HCT116 (cell line): ENCODE measurements at regions not wholly inside any gene's neighbourhood (a gene's known extent, or its start where the extent isn't known, plus 50 kb on each side); places are given as distances from the start of the nearest gene placed in this dataset.

Experiments used
- ATAC-seq: fragments of 200-7000 bp; cut with Tn5 transposase; 2 replicates; pipeline ENCODE4 v1.9.1; 2020; ENCODE audit warnings: mild to moderate bottlenecking, moderate library complexity
- BruUV-seq: library from RNA; stranded (reverse); fragments of 400-500 nt; replicated peaks from 2 replicates; lab custom pipeline; 2021; lab: Mats Ljungman, UMichigan
- CTCF ChIA-PET: fragments of 300-600 bp; sonication (Branson Sonifier 250); formaldehyde crosslinking; loops from one replicate; lab custom pipeline; 2021; ENCODE audit warnings: antibody characterized with exemption; lab: Charles Lee
- POLR2A ChIA-PET: fragments of 300-600, 350-600 bp; sonication (Branson Sonifier 250); formaldehyde crosslinking; loops from one replicate; lab custom pipeline; 2021; ENCODE audit warnings: antibody characterized with exemption; lab: Charles Lee
- RAD21 ChIA-PET, 2 experiments: fragments of 300-600 bp; sonication (Branson Sonifier 250); formaldehyde crosslinking; loops; one replicate each; lab custom pipeline; 2023; ENCODE audit warnings: low total read pairs in 2 of 2; ENCODE audit not compliant: uncharacterized antibody in 2 of 2, unreplicated experiment in 2 of 2, low non-redundant PET in 1 of 2; lab: Charles Lee
- DNase-seq: peaks from one replicate; pipeline ENCODE4 v3.0.0-alpha.2; 2010; ENCODE audit warnings: low read depth, low spot score
- H2AFZ ChIP-seq: fragments of 200-600 bp; shearing (Covaris generic), sonication (generic); 2 replicates; pipeline ENCODE4 v1.6.1; 2017; ENCODE audit warnings: low read depth, mixed run types, mixed read lengths, antibody characterized with exemption, low read length; ENCODE audit not compliant: poor library complexity, severe bottlenecking
- H3K27ac ChIP-seq: 2 replicates; pipeline ENCODE4 v1.5.1; 2012; ENCODE audit warnings: low read depth, low read length
- H3K27me3 ChIP-seq: fragments of 200-600 bp; sonication (generic); 2 replicates; pipeline ENCODE4 v1.6.1; 2016; ENCODE audit warnings: mixed run types, low read length, mixed read lengths; ENCODE audit not compliant: insufficient read depth
- H3K36me3 ChIP-seq, 2 experiments: fragments of 200-500 bp in 1 of 2; fragments of 200-600 bp in 1 of 2; sonication (Bioruptor generic) in 1 of 2; sonication (generic) in 1 of 2; 2 replicates each; pipeline versions ENCODE4 v1.5.1 to v1.6.1; 2014 to 2016; ENCODE audit warnings: low read length in 2 of 2, inconsistent platforms in 1 of 2, mixed read lengths in 1 of 2, mixed run types in 1 of 2; ENCODE audit not compliant: insufficient read depth in 2 of 2, control insufficient read depth in 1 of 2
- H3K4me1 ChIP-seq, 2 experiments: fragments of 200-600 bp in 1 of 2; sonication (generic) in 1 of 2; 2 replicates each; pipeline versions ENCODE4 v1.5.1 to v1.6.1; 2012 to 2017; ENCODE audit warnings: low read length in 2 of 2, inconsistent platforms in 1 of 2, mild to moderate bottlenecking in 1 of 2, mixed read lengths in 1 of 2, mixed run types in 1 of 2, moderate library complexity in 1 of 2; ENCODE audit not compliant: insufficient read depth in 2 of 2, control insufficient read depth in 1 of 2
- H3K4me2 ChIP-seq: fragments of 200-600 bp; sonication (generic); 2 replicates; pipeline ENCODE4 v1.6.1; 2017; ENCODE audit warnings: mixed run types, low read length, mixed read lengths
- H3K4me3 ChIP-seq, 2 experiments: fragments of 200-600 bp in 1 of 2; sonication (generic) in 1 of 2; replicated peaks in 1 of 2; 2 replicates each; pipeline ENCODE4 v1.5.1; 2011 to 2016; ENCODE audit warnings: low read length in 2 of 2, control low read depth in 1 of 2, low read depth in 1 of 2, mild to moderate bottlenecking in 1 of 2, mixed read lengths in 1 of 2, mixed run types in 1 of 2
- H3K79me2 ChIP-seq: fragments of 200-600 bp; sonication (generic); 2 replicates; pipeline ENCODE4 v1.6.1; 2017; ENCODE audit warnings: mild to moderate bottlenecking, mixed run types, low read length, moderate library complexity, mixed read lengths; ENCODE audit not compliant: insufficient read depth
- H3K9ac ChIP-seq: fragments of 200-600 bp; sonication (generic); 2 replicates; pipeline ENCODE4 v1.6.1; 2016; ENCODE audit warnings: low read length, mixed read lengths
- H3K9me2 ChIP-seq: fragments of 200-600 bp; sonication (generic), shearing (Covaris generic); 2 replicates; pipeline ENCODE4 v1.6.1; 2017; ENCODE audit warnings: mixed run types, mild to moderate bottlenecking, moderate library complexity; ENCODE audit not compliant: insufficient read depth
- H3K9me3 ChIP-seq, 2 experiments: fragments of 200-500 bp in 1 of 2; fragments of 200-600 bp in 1 of 2; sonication (Bioruptor generic) in 1 of 2; sonication (generic) in 1 of 2; 2 replicates each; pipeline ENCODE4 v1.6.1; 2014 to 2017; ENCODE audit warnings: low read length in 2 of 2, mixed read lengths in 2 of 2, inconsistent platforms in 1 of 2, low read depth in 1 of 2, mild to moderate bottlenecking in 1 of 2, mixed run types in 1 of 2, moderate library complexity in 1 of 2; ENCODE audit not compliant: control insufficient read depth in 1 of 2, insufficient read depth in 1 of 2
- H4K20me1 ChIP-seq: fragments of 200-600 bp; sonication (generic), shearing (Covaris generic); 2 replicates; pipeline ENCODE4 v1.6.1; 2017; ENCODE audit warnings: mixed run types, mild to moderate bottlenecking, moderate library complexity; ENCODE audit not compliant: insufficient read depth
- CBX3 ChIP-seq: IDR thresholded peaks from 2 replicates; pipeline ENCODE4 v1.6.1; 2012; ENCODE audit warnings: low read depth
- EGR1 ChIP-seq: IDR thresholded peaks from 2 replicates; pipeline ENCODE4 v1.6.1; 2012; ENCODE audit warnings: low read depth
- EZH2phosphoT487 ChIP-seq: fragments of 200-600 bp; IDR thresholded peaks from 2 replicates; pipeline ENCODE4 v1.6.1; 2018; ENCODE audit warnings: antibody characterized with exemption, borderline replicate concordance
- JUND ChIP-seq: IDR thresholded peaks from 2 replicates; pipeline ENCODE4 v1.6.1; 2012
- POLR2AphosphoS5 ChIP-seq: IDR thresholded peaks from 2 replicates; pipeline ENCODE4 v1.6.1; 2011; ENCODE audit warnings: mild to moderate bottlenecking, low read depth, low read length, moderate library complexity
- RAD21 ChIP-seq: IDR thresholded peaks from 2 replicates; pipeline ENCODE4 v1.6.1; 2012; ENCODE audit warnings: low read depth, mild to moderate bottlenecking
- SIN3A ChIP-seq: IDR thresholded peaks from 2 replicates; pipeline ENCODE4 v1.6.1; 2012; ENCODE audit warnings: low read depth
- SRF ChIP-seq: IDR thresholded peaks from 2 replicates; pipeline ENCODE4 v1.6.1; 2012; ENCODE audit warnings: low read depth
- TCF7L2 ChIP-seq: IDR thresholded peaks from 2 replicates; pipeline ENCODE4 v1.7.0; 2011; ENCODE audit warnings: borderline replicate concordance, inconsistent platforms; ENCODE audit not compliant: insufficient read depth, insufficient read length; ENCODE audit errors: extremely low read depth
- YY1 ChIP-seq: IDR thresholded peaks from 2 replicates; pipeline ENCODE4 v1.6.1; 2011; ENCODE audit warnings: low read length, low read depth, moderate library complexity, mild to moderate bottlenecking; ENCODE audit not compliant: insufficient replicate concordance; ENCODE audit errors: extremely low read depth
- ZFX ChIP-seq: fragments of 450-650 bp; IDR thresholded peaks from 2 replicates; pipeline ENCODE4 v1.6.1; 2017
- ZNF274 ChIP-seq: fragments of 200-500 bp; sonication (Bioruptor generic); IDR thresholded peaks from 2 replicates; pipeline ENCODE4 v1.6.1; 2014; ENCODE audit warnings: mild to moderate bottlenecking, low read depth, low read length, inconsistent platforms
- intact Hi-C: fragments of 100-400 bp; cut with micrococcal nuclease; formaldehyde crosslinking; loops from 2 replicates; pipeline ENCODE4 v1.10.0; 2022
- TF ChIP-seq, protein P1 (sequence below): IDR thresholded peaks from 2 replicates; pipeline ENCODE4 v1.6.1; 2011; ENCODE audit warnings: mild to moderate bottlenecking, low read length, moderate library complexity; ENCODE audit not compliant: insufficient replicate concordance; ENCODE audit errors: extremely low read depth
- TF ChIP-seq, protein P2 (sequence below): IDR thresholded peaks from 2 replicates; pipeline ENCODE4 v1.6.1; 2012
- TF ChIP-seq, protein P3 (sequence below): IDR thresholded peaks from 2 replicates; pipeline ENCODE4 v1.6.1; 2012

DNA sequence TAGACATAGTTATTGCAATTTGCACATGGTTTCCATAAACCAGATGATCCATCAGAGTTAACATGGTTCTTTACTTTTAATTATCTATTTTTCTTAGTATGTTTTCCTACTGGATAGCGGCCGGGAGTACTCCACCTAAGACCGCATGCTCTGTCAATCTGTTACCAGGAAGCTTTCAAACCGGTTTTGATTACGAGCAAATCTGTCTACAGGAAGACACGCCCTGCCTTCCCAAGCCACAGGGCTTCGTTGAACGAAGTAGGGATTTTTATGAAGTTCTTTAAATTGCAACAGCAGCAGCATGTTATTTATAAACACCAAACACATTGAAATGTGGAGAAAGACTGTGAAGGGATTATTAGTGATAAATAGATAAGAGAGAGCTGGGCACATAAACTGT, 283.3 kb upstream of the ROBO2 start:
- no peaks in the 10 kb centered on the region for H3K36me3 ChIP-seq
- H2AFZ ChIP-seq, result no peak overlapping the region
- TF ChIP-seq EZH2phosphoT487 (no peak), SIN3A (no peak), POLR2AphosphoS5 (no peak)
- TF ChIP-seq, protein P1, sequence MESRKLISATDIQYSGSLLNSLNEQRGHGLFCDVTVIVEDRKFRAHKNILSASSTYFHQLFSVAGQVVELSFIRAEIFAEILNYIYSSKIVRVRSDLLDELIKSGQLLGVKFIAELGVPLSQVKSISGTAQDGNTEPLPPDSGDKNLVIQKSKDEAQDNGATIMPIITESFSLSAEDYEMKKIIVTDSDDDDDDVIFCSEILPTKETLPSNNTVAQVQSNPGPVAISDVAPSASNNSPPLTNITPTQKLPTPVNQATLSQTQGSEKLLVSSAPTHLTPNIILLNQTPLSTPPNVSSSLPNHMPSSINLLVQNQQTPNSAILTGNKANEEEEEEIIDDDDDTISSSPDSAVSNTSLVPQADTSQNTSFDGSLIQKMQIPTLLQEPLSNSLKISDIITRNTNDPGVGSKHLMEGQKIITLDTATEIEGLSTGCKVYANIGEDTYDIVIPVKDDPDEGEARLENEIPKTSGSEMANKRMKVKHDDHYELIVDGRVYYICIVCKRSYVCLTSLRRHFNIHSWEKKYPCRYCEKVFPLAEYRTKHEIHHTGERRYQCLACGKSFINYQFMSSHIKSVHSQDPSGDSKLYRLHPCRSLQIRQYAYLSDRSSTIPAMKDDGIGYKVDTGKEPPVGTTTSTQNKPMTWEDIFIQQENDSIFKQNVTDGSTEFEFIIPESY, result no peak
- ATAC-seq (no peak), DNase-seq (no peak)
- H3K9me2 ChIP-seq, result no peaks in the 10 kb centered on the region
- ChIA-PET RAD21 (no interaction called here), POLR2A (no interaction called here), CTCF (no interaction called here)
- H3K27ac ChIP-seq, result no peak overlapping the region
- no peak overlapping the region for H3K4me2 ChIP-seq
- BruUV-seq, result no TSS peak
- H3K4me3 ChIP-seq, result no peak overlapping the region
- H3K79me2 ChIP-seq, result no peaks in the 10 kb centered on the region
- no peaks in the 10 kb centered on the region for H3K4me1 ChIP-seq
- peaks cover 12 to 26% of the 10 kb centered on the region in 2 experiments; a peak in 2 of 4 replicates for H3K9me3 ChIP-seq
- no peaks in the 10 kb centered on the region for H3K27me3 ChIP-seq
- H4K20me1 ChIP-seq, result no peaks in the 10 kb centered on the region
- no peak overlapping the region for H3K9ac ChIP-seq
- intact Hi-C loops, result no loop called here

GRCh38 chr3:76760336-76760735, 279.6 kb upstream of the ROBO2 start:
- Histone ChIP-seq H3K27me3 (no peaks in the 10 kb centered on the region), H3K9ac (no peak overlapping the region), H4K20me1 (no peaks in the 10 kb centered on the region), H3K4me3 (no peak overlapping the region), H3K36me3 (no peaks in the 10 kb centered on the region), H3K4me1 (no peaks in the 10 kb centered on the region), H3K9me3 (peaks cover 13 to 21% of the 10 kb centered on the region in 2 experiments; a peak in 2 of 4 replicates), H3K79me2 (no peaks in the 10 kb centered on the region), H3K9me2 (no peaks in the 10 kb centered on the region), H2AFZ (no peak overlapping the region), H3K27ac (no peak overlapping the region), H3K4me2 (no peak overlapping the region)
- ATAC-seq (no peak), DNase-seq (no peak)
- RAD21 ChIA-PET, result no interaction called here
- POLR2A ChIA-PET, result no interaction called here
- intact Hi-C loops, result no loop called here
- BruUV-seq, result no TSS peak
- CTCF ChIA-PET, result no interaction called here
- no peak for TF ChIP-seq YY1
- TF ChIP-seq EGR1, result no peak
- TF ChIP-seq, protein P2, sequence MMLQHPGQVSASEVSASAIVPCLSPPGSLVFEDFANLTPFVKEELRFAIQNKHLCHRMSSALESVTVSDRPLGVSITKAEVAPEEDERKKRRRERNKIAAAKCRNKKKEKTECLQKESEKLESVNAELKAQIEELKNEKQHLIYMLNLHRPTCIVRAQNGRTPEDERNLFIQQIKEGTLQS, result no peak
- TF ChIP-seq, protein P3, sequence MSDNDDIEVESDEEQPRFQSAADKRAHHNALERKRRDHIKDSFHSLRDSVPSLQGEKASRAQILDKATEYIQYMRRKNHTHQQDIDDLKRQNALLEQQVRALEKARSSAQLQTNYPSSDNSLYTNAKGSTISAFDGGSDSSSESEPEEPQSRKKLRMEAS, result no peak
- TF ChIP-seq ZNF274, result no peak
- no peak for TF ChIP-seq ZFX
- TF ChIP-seq, protein P1, result no peak
- TF ChIP-seq CBX3, result no peak
- TF ChIP-seq SIN3A, result no peak
- TF ChIP-seq JUND, result no peak
- TF ChIP-seq EZH2phosphoT487, result no peak
- TF ChIP-seq SRF, result no peak
- no peak for TF ChIP-seq RAD21
- no peak for TF ChIP-seq TCF7L2
- TF ChIP-seq POLR2AphosphoS5, result no peak
